ENCODE measurements at regions not wholly inside any gene's neighbourhood (a gene's known extent, or its start where the extent isn't known, plus 50 kb on each side); places are given as distances from the start of the nearest gene placed in this dataset.

DNA sequence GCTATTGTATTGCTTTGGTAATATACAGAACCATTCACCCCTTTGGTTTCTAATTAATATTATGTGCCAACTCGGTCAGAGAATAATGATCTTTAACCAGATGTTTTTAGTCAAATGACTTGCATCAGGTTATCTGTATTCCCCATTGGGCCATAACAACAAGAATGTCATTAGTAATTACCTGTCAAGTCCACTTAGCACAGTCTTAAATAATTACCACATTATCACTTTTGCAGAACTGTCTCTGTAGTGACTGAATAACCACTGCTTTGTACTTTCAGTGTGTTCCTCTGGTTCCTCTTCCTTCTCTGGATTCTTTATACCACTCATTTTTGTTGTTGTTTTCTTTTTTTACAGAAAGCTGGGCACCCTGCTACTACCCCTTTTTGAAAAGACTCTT lies 257.7 kb upstream of the SPOCK3 start:
- no peak for DNase-seq (ENCODE audit: low read depth)

DNA sequence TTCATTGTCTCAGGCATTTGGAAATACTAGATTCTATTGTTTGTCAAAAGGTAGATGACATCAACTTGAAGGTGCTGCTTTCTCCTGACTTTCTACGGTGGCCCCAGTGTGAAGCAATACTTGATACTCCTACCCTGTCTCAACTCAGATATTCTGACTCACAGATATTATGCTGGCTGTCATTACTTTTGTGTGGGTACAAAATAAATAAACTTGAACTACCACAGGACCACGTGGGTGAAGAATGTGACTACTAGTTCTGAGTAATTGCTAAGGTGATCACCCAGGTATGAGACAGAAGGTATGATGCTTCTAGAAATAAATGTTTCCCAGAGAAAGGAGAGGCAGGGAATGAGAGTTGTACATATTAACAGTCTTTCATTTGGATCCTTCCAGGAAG lies 275.3 kb upstream of the SPOCK3 start:
- no peak for DNase-seq (ENCODE audit: low read depth)

DNA sequence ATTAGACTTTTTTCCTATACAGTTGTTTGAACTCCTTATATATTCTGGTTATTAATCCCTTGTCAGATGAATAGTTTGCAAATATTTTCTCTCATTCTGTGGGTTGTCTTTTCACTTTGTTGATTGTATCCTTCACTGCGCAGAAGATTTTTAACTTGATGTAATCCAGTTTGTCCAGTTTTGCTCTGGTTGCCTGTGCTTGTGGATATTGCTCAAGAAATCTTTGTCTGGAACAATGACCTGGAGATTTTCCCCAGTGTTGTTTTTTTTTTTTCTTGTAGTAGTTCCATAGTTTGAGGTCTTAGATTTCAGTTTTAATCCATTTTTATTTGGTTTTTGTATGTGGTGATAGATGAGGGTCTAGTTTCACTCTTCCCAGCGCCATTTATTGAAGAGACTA lies 289.8 kb upstream of the SPOCK3 start:
- no peak for DNase-seq (ENCODE audit: low read depth)

DNA sequence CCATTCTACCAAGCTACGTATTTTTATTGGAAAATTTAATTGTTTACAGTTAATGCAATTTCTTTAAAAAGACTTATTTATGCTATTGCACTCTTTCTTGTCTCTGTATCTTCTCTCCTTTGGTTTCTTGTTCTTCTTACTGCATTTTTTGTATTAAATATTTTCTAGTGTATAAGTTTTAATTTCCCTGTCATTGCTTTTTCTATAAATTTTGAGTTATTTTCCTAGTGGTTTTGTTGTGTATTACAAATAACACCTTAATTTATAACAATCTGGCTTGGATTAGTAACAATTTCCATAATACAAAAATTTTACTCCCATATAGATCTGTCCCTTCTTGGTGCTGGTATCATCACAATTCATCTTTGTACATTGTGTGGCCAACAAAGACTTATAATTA lies 303.5 kb upstream of the SPOCK3 start:
- DNase-seq (ENCODE audit: low read depth), result no peak

DNA sequence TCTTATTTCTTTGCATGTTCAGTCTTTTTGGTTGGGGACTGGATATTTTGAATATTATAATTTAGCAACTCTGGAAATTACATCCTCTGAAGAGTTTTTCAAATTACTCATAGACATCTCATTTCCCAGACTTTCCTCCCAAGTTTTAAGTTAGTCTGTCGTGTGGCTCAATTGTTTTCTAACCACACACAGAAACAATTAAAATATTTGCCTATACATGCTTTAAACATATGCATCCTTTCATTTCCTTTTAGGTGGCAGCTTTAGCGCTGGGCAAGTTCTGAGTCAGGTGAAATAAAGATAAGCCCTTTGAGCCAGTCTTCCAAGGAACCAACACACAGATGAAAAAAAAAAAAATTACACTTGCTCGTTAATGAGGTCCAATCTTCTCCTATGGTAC lies 307.0 kb upstream of the SPOCK3 start:
- DNase-seq (ENCODE audit: low read depth), result no peak

DNA sequence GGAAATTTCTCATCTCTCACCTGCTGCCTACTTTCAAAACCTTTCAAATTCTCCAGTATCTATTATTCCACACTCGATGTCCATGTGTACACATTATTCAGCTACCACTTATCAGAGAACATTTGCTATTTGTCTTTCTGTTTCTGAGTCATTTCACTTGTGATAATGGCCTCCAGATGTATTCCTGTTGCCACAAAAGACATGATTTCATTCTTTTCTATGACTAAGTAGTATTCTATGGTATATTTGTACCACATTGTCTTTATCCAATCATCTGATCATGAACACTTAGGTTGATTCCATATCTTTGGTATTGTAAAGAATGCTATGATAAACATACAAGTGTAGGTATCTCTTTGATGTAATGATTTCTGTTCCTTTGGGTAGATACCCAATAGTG lies 310.1 kb upstream of the SPOCK3 start:
- no peak for DNase-seq (ENCODE audit: low read depth)

DNA sequence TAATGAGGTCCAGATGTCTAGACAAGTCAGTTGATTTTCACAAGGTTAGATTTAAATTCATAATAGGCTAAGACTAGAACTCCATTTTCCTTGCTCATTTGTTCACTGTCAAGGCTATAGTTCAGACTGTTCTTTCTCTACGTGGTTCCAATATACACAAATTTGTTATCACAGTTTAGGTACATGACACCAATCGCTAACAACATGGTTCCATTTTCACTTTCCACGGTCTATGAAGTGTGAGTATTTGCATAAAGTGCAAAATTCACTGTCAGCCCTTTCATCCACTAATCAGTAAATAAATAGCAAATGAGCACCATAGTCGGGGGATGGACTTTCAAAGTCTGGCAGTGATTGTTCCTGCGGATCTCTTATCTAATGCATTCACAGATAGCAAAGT lies 315.7 kb upstream of the SPOCK3 start:
- DNase-seq (ENCODE audit: low read depth), result no peak

DNA sequence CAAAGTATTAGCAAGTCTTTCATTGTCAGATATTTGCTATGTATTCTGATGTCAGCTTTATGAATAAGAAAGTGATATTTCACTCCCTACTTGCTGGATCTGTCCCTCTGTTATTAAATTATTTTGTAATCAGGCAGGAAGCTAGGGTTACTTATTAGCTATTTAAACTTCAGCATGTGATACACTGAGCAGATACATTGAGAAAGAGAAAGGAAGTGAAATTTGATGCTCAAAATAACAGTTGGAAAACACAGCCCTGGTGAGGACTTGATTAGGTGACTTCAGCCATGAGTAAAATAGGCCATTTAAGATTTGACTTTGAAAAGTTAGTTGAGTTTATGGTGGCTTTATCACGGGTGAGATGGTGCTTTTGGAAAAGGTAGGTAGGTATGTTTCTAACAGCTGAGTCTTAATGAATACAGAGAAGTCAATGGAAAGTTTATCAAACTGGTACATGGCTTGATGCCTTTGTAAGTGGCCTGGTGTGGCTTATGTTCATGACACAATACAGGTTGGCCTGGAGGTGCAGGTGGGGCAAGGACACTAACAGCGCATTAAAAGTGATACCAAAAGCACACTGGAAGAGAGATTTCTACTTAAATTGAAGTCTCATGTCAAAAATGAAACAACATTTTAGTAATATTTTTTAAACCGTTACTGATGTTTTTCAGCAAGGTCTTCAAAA lies 321.2 kb upstream of the SPOCK3 start:
- no peak for DNase-seq (ENCODE audit: low read depth)

DNA sequence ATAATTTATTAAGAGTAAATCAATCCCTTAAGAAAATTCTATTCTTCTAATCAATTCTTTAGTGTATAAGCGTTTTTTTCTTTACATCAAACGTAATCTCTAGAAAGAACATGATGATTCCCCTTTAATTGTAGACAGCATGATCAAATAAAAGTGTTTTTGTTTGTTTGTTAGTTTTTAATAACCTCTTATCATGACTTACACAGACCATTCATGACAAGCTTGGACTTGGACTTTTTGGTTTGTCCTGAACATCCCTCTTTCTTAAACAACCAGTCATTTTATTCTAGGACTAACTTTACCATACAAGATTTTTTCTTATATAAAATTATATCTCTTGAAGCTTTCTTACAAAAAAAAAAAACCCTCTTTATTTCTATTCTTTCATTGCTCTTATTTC lies 344.6 kb upstream of the SPOCK3 start:
- no peak for DNase-seq (ENCODE audit: low read depth)

DNA sequence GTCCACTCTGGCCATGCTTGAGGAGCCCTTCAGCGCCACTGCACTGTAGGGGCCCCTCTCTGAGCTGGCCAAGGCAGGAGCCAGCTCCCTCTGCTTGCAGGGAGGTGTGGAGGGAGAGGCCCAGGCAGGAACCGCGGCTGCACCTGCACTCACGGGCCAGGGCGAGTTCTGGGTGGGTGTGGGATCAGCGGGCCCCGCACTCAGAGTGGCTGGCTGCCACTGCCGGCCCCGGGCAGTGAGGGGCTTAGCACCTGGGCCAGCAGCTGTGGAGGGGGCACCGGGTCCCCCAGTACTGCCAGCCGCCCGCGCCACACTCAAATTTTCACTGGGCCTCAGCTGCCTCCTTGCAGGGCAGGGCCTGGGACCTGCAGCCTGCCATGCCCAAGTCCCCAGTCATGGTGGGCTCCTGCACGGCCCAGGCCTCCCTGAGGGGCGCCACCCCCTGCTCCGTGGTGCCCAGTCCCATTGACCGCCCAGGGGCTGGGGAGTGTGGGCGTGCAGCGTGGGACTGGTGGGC lies 347.2 kb upstream of the SPOCK3 start:
- DNase-seq (ENCODE audit: low read depth), result no peak

DNA sequence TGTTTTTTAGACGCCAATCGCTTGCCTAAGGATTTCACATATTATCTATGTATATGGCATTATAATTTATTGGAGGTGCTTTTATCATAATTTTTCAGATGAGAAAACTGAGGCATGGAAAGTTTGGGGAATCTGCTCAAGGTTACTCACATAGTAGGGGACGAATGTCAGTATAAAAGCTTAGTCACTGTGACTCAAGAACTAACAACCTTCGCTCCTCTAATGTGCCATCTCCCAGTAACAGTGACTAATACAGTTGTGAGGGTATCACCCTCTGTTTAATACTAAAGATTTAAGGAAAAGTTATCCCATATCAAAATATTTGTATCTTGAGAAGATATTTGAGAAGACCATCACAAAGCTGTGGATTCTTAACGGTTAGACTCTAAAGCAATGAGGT lies 353.1 kb upstream of the SPOCK3 start:
- no peak for DNase-seq (ENCODE audit: low read depth)

DNA sequence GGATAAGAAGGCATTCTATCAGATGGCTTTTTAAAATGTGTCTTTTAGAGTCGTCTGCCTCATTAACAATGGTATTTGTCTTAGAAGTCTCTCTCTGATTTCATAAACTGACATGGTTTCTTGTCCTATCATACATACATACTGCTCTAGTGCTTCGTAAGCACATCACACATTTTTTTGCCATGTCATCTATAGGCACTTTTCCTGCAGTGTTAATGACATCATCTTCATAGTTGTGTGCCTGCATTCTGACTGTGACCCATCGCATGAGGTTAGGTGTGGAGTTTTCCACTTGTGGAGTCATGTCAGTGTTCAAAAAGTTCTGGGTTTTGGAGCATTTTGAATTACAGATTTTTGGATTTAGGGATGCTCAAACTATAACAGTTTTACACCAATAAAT lies 361.6 kb upstream of the SPOCK3 start:
- DNase-seq (ENCODE audit: low read depth), result no peak

DNA sequence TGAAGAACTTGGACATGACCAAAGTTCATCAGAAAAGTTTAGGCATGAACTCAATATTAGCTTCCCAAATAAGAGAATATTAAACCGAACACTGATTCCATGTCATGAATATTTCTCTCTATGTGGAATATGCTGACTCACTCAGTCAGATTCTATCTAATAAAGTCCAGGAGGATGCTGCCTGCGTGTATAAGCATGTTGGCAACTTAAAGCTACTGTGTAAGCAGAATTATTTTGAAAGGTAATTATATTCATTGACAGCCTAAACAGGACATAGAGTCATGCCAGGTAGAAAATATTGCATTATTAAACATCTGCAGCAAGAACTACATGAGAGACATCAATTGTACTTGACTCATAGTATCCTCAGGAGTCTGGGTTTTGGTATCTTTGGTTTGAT lies 367.9 kb upstream of the SPOCK3 start:
- no peak for DNase-seq (ENCODE audit: low read depth)

DNA sequence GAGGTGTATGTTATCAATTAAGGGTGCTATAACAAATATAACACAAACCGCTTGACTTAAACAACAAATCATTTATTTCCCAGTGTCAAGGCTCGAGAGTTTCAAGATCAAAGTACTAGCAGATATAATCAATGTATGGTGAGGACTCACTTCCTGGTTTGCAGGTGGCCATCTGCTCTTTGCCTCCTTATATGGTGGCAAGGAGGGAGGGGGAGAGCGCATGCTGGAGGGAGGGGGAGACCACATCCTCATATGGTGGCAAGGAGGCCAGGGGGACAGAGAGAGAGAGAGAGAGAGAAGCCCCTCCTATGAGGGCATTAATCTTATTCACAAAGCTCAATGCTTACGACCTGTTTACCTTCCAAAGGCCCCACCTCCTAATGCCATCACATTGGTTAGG lies 372.3 kb upstream of the SPOCK3 start:
- DNase-seq (ENCODE audit: low read depth), result no peak

DNA sequence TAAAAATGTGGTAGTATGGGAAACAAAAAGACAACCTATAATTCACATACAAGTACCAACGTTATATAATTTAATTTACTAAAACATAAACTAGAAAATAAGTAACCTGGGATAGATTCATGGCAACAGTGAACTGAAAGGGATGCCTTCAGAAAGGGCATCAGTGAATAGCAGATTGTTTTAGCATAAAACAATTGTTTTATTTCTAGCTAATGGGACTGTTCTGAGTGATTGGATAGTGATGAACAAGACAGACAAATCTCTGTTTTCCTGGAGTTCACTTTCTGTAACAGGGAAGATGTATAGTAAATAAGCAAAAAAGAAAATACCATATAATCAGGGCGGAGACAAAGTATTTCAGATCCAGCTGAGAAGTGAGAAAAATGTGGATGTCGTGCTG lies 379.1 kb upstream of the SPOCK3 start:
- DNase-seq (ENCODE audit: low read depth), result no peak

DNA sequence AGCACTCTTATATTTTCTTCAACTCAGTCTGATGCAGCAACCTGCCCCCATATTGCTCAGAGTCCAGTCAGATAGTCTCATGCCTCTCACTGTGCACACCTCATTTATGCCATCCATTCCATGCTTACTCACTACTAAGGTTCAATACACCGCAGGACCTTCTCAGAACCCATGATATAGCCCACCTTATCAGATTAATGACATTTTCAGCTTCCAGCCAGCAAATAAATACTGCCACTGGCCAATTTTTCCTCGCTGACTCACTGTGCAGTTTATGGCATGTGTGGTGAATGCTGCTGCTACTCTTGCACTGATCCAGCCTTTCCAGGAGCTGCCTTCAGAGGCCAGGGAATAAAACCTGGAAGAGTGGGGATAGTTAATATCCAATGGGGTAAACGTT lies 380.6 kb upstream of the SPOCK3 start:
- DNase-seq (ENCODE audit: low read depth), result no peak

DNA sequence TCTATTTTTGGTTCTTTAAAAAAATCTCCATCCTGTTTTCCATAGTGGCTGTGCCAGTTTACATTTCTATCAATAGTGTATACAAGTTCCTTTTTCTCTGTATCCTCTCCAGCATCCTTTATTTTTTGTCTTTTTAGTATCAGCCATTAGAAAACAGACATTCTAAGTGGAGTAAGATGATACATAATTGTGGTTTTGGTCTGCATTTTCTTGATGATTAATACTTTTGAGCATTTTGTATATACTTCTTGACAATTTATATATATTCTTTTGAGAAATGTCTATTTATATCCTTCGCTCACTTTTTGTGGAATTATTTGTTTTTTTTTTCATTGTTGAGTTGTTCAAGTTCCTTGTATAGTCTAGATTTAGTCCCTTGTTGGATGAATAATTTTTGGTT lies 382.2 kb upstream of the SPOCK3 start:
- no peak for DNase-seq (ENCODE audit: low read depth)

DNA sequence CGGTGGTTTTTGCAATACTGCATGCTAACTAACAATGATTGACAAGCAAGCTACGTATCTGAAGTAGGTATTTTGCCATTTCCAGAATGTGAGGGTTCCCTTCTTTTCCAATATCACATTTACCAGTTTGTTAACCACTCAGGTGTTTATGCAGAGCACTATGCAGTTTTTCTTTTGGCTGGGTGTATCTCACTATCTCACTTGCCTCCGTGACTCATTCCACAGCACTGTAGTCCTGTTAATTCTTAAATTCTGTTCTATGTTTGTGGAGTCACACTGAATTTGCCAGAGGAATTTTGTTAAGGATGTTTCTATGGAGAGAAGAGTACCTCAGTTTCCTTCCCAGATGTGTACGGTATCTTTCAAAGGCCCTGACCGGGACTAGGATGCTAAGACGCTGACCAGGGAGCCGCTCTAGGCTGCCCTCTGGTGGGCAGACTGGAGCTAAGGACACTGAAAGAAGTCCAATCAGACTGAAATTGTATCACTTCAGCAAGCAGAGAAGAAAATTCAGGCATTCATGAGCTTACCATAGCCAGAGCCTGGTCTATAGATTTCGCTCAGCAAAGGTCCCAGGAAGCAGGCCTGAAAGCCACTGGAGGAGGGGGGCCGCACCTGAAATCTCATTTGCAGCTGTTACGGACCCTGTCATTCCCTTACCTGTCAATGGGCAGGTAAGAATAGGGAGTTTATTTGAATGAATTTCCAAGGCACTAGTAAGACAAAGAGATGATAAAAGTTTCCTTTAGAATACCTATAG lies 388.4 kb upstream of the SPOCK3 start:
- DNase-seq (ENCODE audit: low read depth), result peak; percentile 2

DNA sequence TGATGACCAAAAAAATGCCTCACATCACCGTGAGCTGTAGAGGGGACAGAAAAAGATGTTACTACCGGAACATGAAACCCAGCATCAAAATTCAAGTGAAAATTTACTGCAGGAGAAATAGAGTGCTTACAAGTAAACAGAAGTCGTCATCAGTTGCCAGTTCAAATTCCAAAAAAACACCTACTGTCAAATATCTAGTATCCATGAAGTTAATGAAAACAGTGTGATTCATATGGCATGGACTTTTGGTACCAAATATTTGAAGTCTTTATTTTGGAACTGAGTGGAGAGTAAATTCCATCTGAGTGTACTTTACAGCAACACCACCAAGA lies 388.9 kb upstream of the SPOCK3 start:
- no peak for DNase-seq (ENCODE audit: low read depth)

DNA sequence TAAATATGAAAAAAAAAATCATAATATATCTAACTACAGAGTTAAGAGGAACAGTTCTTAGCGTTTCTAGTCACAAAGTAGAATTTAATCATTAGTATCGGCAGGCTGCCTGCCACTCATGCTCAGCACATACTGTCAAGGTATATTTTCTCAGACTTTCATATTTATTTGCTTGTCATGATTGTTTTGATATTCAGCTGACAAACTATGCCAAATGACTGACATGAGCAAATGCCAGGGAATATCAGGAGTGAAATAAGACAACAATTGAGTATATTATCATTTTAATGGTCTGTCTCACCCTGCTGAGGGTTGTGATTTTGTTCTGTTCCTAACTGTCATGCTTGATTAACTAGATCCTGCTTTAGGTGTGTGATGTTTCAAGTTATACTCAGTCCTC lies 395.0 kb upstream of the SPOCK3 start:
- DNase-seq (ENCODE audit: low read depth), result no peak

DNA sequence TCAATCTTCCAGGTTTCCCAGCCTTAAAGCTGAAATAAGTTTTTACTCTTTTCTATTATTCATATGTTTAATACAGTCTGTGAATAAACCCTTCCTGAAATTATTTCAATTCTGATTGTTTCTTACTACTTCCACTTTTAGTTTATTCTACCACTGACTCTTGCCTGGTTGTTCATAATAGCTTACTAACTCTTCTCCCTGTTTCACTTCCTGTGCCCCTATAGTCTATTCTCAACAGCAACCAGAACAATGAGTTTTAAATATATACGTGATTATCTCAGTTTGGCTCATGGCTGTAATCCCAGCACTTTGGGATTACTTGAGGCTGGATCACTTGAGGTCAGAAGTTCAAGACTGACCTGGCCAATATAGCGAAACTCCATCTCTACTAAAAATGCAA lies 408.0 kb upstream of the SPOCK3 start:
- no peak for DNase-seq (ENCODE audit: low read depth)

DNA sequence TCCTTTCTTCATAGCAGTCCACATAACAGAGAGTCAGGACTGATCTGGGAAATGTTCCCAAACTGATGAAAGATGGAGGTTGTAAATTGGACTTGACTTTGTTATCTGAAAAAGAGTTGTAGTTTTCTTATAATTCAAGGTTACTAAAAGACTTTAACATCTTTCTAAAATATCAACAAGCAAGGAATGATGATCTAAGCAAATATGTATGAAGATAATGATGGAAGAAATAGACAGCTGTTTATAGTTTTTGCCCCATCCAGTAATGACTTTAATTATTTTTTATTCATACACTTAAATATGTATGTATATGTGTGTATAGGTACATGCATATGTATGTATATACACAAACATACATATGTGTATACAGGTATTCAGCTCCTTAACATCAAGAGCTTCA lies 411.1 kb upstream of the SPOCK3 start:
- DNase-seq (ENCODE audit: low read depth), result no peak

DNA sequence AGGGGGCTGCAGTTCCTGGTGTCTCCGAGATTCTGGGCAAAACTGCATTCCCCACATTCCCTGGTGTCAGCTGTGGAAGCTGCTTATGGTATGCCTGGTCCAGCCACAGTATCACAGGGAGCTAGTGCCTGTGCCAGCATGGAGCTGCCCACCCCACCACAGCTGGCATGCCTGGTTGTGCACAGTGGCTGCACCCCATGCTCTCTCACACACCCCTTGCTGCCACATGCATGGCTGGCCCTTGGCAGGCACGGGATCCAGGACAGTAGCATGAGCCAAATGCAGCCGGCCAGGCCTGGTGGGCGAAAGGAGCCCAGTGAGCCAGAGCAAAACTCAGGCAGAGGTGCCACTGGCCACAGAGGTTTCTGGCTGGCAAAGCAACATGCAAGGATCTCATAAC lies 418.0 kb upstream of the SPOCK3 start:
- no peak for DNase-seq (ENCODE audit: low read depth)

DNA sequence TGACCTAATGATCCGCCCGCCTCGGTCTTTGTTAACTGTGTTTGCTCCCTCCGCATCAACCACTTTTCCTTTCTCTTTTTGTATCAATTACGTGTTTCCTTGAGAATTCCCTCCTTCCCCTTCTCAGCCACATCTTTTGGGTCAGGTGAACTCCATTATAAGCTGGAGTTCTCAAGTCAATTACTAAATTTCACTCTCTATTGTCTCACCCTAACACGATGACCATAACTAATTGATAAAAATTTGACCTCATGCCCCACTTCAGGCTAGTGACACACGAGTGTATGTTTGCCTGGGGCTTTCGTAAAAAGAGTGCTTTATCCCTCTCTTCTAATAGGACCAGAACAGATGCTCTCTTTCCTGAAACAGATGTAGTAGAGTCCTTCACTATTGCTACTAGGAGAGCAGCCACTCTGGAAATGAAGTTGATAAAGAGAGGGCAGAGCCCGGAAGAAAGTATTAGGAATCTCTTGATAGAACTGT lies 403.6 kb upstream of the ANXA10 start:
- DNase-seq (ENCODE audit: low read depth), result no peak

All from stimulated activated CD8-positive, alpha-beta memory T cell treated with anti-CD3 and anti-CD28 coated beads, Interleukin-4, amount 100 ng/mL, for 24 hours (primary cell).